ENCODE measurements at regions not wholly inside any gene's neighbourhood (a gene's known extent, or its start where the extent isn't known, plus 50 kb on each side); places are given as distances from the start of the nearest gene placed in this dataset.

- 87 to 97% (median 90%) methylated on average over 1 of the region's 1 CpG for WGBS, 5 donors
- peaks cover 0 to 11% (median 4%) of the 10 kb centered on the region in 6 donors for H3K4me1 ChIP-seq
- no peak for TF ChIP-seq POLR2A (IDR thresholded peaks at IDR 0.05)
- TF ChIP-seq CTCF (IDR thresholded peaks at IDR 0.05 in 8 of 11, conservative IDR thresholded peaks at IDR 0.05 in 3 of 11): no peak
- TF ChIP-seq POLR2AphosphoS5 (IDR thresholded peaks at IDR 0.05): no peak
- H3K27me3 ChIP-seq (replicated peaks in 1 of 7): peaks cover 0 to 50% (median 0%) of the 10 kb centered on the region in 7 donors
- no peak overlapping the region for H3K4me3 ChIP-seq
- no peak overlapping the region for H3K27ac ChIP-seq
- H3K36me3 ChIP-seq: no peaks in the 10 kb centered on the region
- intact Hi-C loops (cut with DNase I; ENCODE audit: low total_unique reads): no loop called here
- DNase-seq: no peak
- no peaks in the 10 kb centered on the region for H3K9me3 ChIP-seq
These were observed 435.5 kb downstream of the SIPA1L2 start for GRCh38 chr1:232194424-232194823.

- intact Hi-C loops (cut with DNase I; ENCODE audit: low total_unique reads): no loop called here
- TF ChIP-seq CTCF (IDR thresholded peaks at IDR 0.05 in 8 of 11, conservative IDR thresholded peaks at IDR 0.05 in 3 of 11): no peak
- TF ChIP-seq POLR2AphosphoS5 (IDR thresholded peaks at IDR 0.05): no peak
- no peak for TF ChIP-seq POLR2A (IDR thresholded peaks at IDR 0.05)
- DNase-seq: no peak
- Histone ChIP-seq H3K27me3 (replicated peaks in 1 of 7) (peaks cover 0 to 54% (median 0%) of the 10 kb centered on the region in 7 donors), H3K4me3 (no peak overlapping the region), H3K4me1 (peaks cover 0 to 11% (median 4%) of the 10 kb centered on the region in 6 donors), H3K27ac (no peak overlapping the region), H3K9me3 (no peaks in the 10 kb centered on the region), H3K36me3 (no peaks in the 10 kb centered on the region)
These were observed 436.5 kb downstream of the SIPA1L2 start for GRCh38 chr1:232193451-232193783.

- H3K9me3 ChIP-seq: no peaks in the 10 kb centered on the region
- H3K27me3 ChIP-seq (replicated peaks in 1 of 7): peaks cover 0 to 49% (median 0%) of the 10 kb centered on the region in 7 donors
- intact Hi-C loops (cut with DNase I; ENCODE audit: low total_unique reads): no loop called here
- 47 to 63% (median 57%) methylated on average over 3 of the region's 3 CpGs for WGBS, 5 donors
- no peak overlapping the region for H3K27ac ChIP-seq
- no peak overlapping the region for H3K4me3 ChIP-seq
- peaks cover 0 to 11% (median 4%) of the 10 kb centered on the region in 6 donors for H3K4me1 ChIP-seq
- DNase-seq: no peak
- TF ChIP-seq POLR2AphosphoS5 (IDR thresholded peaks at IDR 0.05) (no peak), POLR2A (IDR thresholded peaks at IDR 0.05) (no peak), CTCF (IDR thresholded peaks at IDR 0.05 in 8 of 11, conservative IDR thresholded peaks at IDR 0.05 in 3 of 11) (no peak)
- H3K36me3 ChIP-seq: no peaks in the 10 kb centered on the region
These were observed 437.0 kb downstream of the SIPA1L2 start for GRCh38 chr1:232192781-232193450.

- WGBS, 5 donors: 82 to 100% (median 87%) methylated on average over 1 to 6 of the region's 6 CpGs
- Histone ChIP-seq H3K9me3 (no peaks in the 10 kb centered on the region), H3K27me3 (replicated peaks in 1 of 7) (peaks cover 0 to 48% (median 0%) of the 10 kb centered on the region in 7 donors), H3K4me1 (peaks cover 0 to 11% (median 4%) of the 10 kb centered on the region in 6 donors), H3K27ac (no peak overlapping the region), H3K36me3 (no peaks in the 10 kb centered on the region), H3K4me3 (no peak overlapping the region)
- intact Hi-C loops (cut with DNase I; ENCODE audit: low total_unique reads): no loop called here
- no peak for DNase-seq
- TF ChIP-seq POLR2AphosphoS5 (IDR thresholded peaks at IDR 0.05) (no peak), POLR2A (IDR thresholded peaks at IDR 0.05) (no peak), CTCF (IDR thresholded peaks at IDR 0.05 in 8 of 11, conservative IDR thresholded peaks at IDR 0.05 in 3 of 11) (no peak)
These were observed 438.4 kb downstream of the SIPA1L2 start for GRCh38 chr1:232191560-232191959.
